ENCODE measurements at regions not wholly inside any gene's neighbourhood (a gene's known extent, or its start where the extent isn't known, plus 50 kb on each side); places are given as distances from the start of the nearest gene placed in this dataset.

GRCh38 chr5:143505934-143506333 is 102.4 kb upstream of the NR3C1 start:
- TF ChIP-seq JUN (IDR thresholded peaks at IDR 0.05; ENCODE audit: low read depth, low read length): no peak
- TF ChIP-seq CREB1 (IDR thresholded peaks at IDR 0.05): no peak
- TF ChIP-seq CTCF (IDR thresholded peaks at IDR 0.05; ENCODE audit: control extremely low read depth in 1 of 3, insufficient read depth in 1 of 3, low read depth in 1 of 3, low read length in 3 of 3): no peak
